IMR-90 (cell line): ENCODE measurements at regions not wholly inside any gene's neighbourhood (a gene's known extent, or its start where the extent isn't known, plus 50 kb on each side); places are given as distances from the start of the nearest gene placed in this dataset.

Source experiments
- ATAC-seq: fragments of 200-7000 bp; cut with Tn5 transposase; 2 replicates; pipeline ENCODE4 v1.9.1; 2020; ENCODE audit warnings: low read depth, mild to moderate bottlenecking, moderate library complexity
- BruUV-seq: library from RNA; stranded (reverse); fragments of 400-500 nt; replicated peaks from 2 replicates; lab custom pipeline; 2021; lab: Mats Ljungman, UMichigan
- CTCF ChIA-PET: fragments of 300-600 bp; formaldehyde crosslinking; extraction: SDS; loops from one replicate; lab custom pipeline; 2021; ENCODE audit warnings: antibody characterized with exemption; lab: Yijun Ruan, JAX
- POLR2A ChIA-PET: fragments of 300-600 bp; sonication (Branson Sonifier 250); formaldehyde crosslinking; loops from one replicate; lab custom pipeline; 2022; ENCODE audit warnings: antibody characterized with exemption; ENCODE audit not compliant: unreplicated experiment; lab: Charles Lee
- DNase-seq: peaks from one replicate; pipeline ENCODE4 v3.0.0; 2013
- H2AFZ ChIP-seq: replicated peaks from 2 replicates; pipeline ENCODE3; 2013; ENCODE audit warnings: low read length, mild to moderate bottlenecking; ENCODE audit not compliant: poor library complexity
- H2AK5ac ChIP-seq: 2 replicates; pipeline ENCODE4 v1.6.1; 2013; ENCODE audit warnings: low read depth, low read length, inconsistent platforms
- H2AK9ac ChIP-seq: replicated peaks from 2 replicates; pipeline ENCODE3; 2013; ENCODE audit warnings: mild to moderate bottlenecking, low read depth, low read length, moderate library complexity; ENCODE audit not compliant: poor library complexity
- H2BK120ac ChIP-seq: 2 replicates; pipeline ENCODE4 v1.6.1; 2013; ENCODE audit warnings: low read depth, low read length, inconsistent platforms
- H2BK15ac ChIP-seq: 3 replicates; pipeline ENCODE4 v1.6.1; 2013; ENCODE audit warnings: low read depth, low read length, inconsistent platforms
- H2BK20ac ChIP-seq: 2 replicates; pipeline ENCODE4 v1.6.1; 2013; ENCODE audit warnings: low read depth, mild to moderate bottlenecking, inconsistent platforms, low read length, moderate library complexity
- H2BK5ac ChIP-seq: 2 replicates; pipeline ENCODE4 v1.6.1; 2013; ENCODE audit warnings: mild to moderate bottlenecking, low read depth, low read length, inconsistent platforms; ENCODE audit not compliant: poor library complexity, severe bottlenecking
- H3K14ac ChIP-seq: replicated peaks from 2 replicates; pipeline ENCODE4 v1.6.1; 2013; ENCODE audit warnings: low read depth, low read length, inconsistent platforms
- H3K18ac ChIP-seq: 2 replicates; pipeline ENCODE4 v1.6.1; 2013; ENCODE audit warnings: low read depth, low read length, control low read depth
- H3K23ac ChIP-seq: 2 replicates; pipeline ENCODE4 v1.6.1; 2013; ENCODE audit warnings: low read depth, low read length, inconsistent platforms
- H3K27ac ChIP-seq: 2 replicates; pipeline ENCODE4 v1.5.1; 2013; ENCODE audit warnings: mild to moderate bottlenecking, control low read depth, low read length; ENCODE audit not compliant: insufficient read depth
- H3K27me3 ChIP-seq: 2 replicates; pipeline ENCODE4 v1.6.1; 2013; ENCODE audit warnings: low read length; ENCODE audit not compliant: control insufficient read depth, insufficient read depth
- H3K36me3 ChIP-seq: 2 replicates; pipeline ENCODE4 v1.6.1; 2013; ENCODE audit warnings: low read length, mixed read lengths; ENCODE audit not compliant: control insufficient read depth, insufficient read depth
- H3K4ac ChIP-seq: 2 replicates; pipeline ENCODE4 v1.6.1; 2013; ENCODE audit warnings: low read depth, low read length, inconsistent platforms
- H3K4me1 ChIP-seq: 2 replicates; pipeline ENCODE4 v1.6.1; 2013; ENCODE audit warnings: low read length, mixed read lengths; ENCODE audit not compliant: control insufficient read depth, insufficient read depth
- H3K4me2 ChIP-seq: 2 replicates; pipeline ENCODE4 v1.6.1; 2013; ENCODE audit warnings: low read depth, mild to moderate bottlenecking, control low read depth, low read length, moderate library complexity
- H3K4me3 ChIP-seq: 2 replicates; pipeline ENCODE4 v1.5.1; 2013; ENCODE audit warnings: low read depth, mild to moderate bottlenecking, control low read depth, low read length, moderate library complexity; ENCODE audit not compliant: insufficient read depth
- H3K56ac ChIP-seq: 2 replicates; pipeline ENCODE4 v1.6.1; 2013; ENCODE audit warnings: low read length, inconsistent platforms; ENCODE audit not compliant: insufficient read depth; ENCODE audit errors: extremely low read depth
- H3K79me1 ChIP-seq, 2 experiments: 2 replicates each; pipeline ENCODE4 v1.6.1; 2013; ENCODE audit warnings: low read length in 2 of 2, inconsistent platforms in 1 of 2, low read depth in 1 of 2
- H3K9ac ChIP-seq: 2 replicates; pipeline ENCODE4 v1.6.1; 2013; ENCODE audit warnings: low read depth, low read length, control low read depth
- H3K9me1 ChIP-seq: 2 replicates; pipeline ENCODE4 v1.6.1; 2013; ENCODE audit warnings: low read length, inconsistent platforms; ENCODE audit not compliant: insufficient read depth
- H3K9me3 ChIP-seq: 2 replicates; pipeline ENCODE4 v1.6.1; 2013; ENCODE audit warnings: low read length; ENCODE audit not compliant: control insufficient read depth, insufficient read depth
- H4K20me1 ChIP-seq: 2 replicates; pipeline ENCODE4 v1.6.1; 2013; ENCODE audit warnings: low read length, inconsistent platforms; ENCODE audit not compliant: insufficient read depth
- H4K5ac ChIP-seq: 2 replicates; pipeline ENCODE4 v1.6.1; 2013; ENCODE audit warnings: mild to moderate bottlenecking, low read depth, low read length, control low read depth
- H4K8ac ChIP-seq, 2 experiments: 2 replicates each; pipeline ENCODE4 v1.6.1; 2013; ENCODE audit warnings: low read depth in 2 of 2, low read length in 2 of 2, control low read depth in 1 of 2, inconsistent platforms in 1 of 2
- H4K91ac ChIP-seq: 2 replicates; pipeline ENCODE4 v1.6.1; 2013; ENCODE audit warnings: low read depth, low read length, inconsistent platforms; ENCODE audit not compliant: insufficient read depth
- BHLHE40 ChIP-seq: fragments of 150-350 bp; IDR thresholded peaks from 2 replicates; pipeline ENCODE4 v1.6.1; 2016; ENCODE audit warnings: mild to moderate bottlenecking, low read depth, low read length
- CHD1 ChIP-seq: IDR thresholded peaks from 2 replicates; pipeline ENCODE4 v1.6.1; 2012; ENCODE audit warnings: low read depth, low read length, improper control_type of control experiment
- MAFK ChIP-seq: IDR thresholded peaks from 2 replicates; pipeline ENCODE4 v1.6.1; 2012; ENCODE audit warnings: low read depth, low read length, improper control_type of control experiment
- USF2 ChIP-seq: fragments of 150-350 bp; IDR thresholded peaks from 2 replicates; pipeline ENCODE4 v1.6.1; 2017; ENCODE audit warnings: mild to moderate bottlenecking, antibody characterized with exemption, low read length, low read depth
- WGBS, 2 experiments: methylation state at CpG; one replicate each; pipeline versions ENCODE4 v1.1.5 to v1.1.7; 2013; ENCODE audit warnings: missing lambda C conversion rate in 2 of 2; ENCODE audit not compliant: insufficient read length in 1 of 2; ENCODE audit errors: extremely low coverage in 2 of 2; 5-methylcytosine and 5-hydroxymethylcytosine counted together
- dilution Hi-C: fragments of 300-500 bp; cut with HindIII; formaldehyde crosslinking; loops from one replicate; pipeline ENCODE4 v1.14.3; 2018; ENCODE audit warnings: low sequenced_read_pairs; ENCODE audit not compliant: unreplicated experiment
- in situ Hi-C: fragments of 300-500 bp; cut with MboI; formaldehyde crosslinking; loops from 3 replicates; pipeline ENCODE4 v1.14.3; 2019; ENCODE audit warnings: low sequenced_read_pairs, inconsistent platforms, mixed read lengths
- intact Hi-C: fragments of 100-400 bp; cut with micrococcal nuclease; formaldehyde crosslinking; loops from 2 replicates; pipeline ENCODE4 v1.10.0; 2022

GRCh38 chr18:51563396-51563795 is 365.9 kb upstream of the MEX3C start:
- no peak overlapping the region for H3K9ac ChIP-seq
- H2BK15ac ChIP-seq: no peak overlapping the region
- H3K4me1 ChIP-seq: no peaks in the 10 kb centered on the region
- no peak overlapping the region for H3K4ac ChIP-seq
- no peak overlapping the region for H3K23ac ChIP-seq
- dilution Hi-C loops: no loop called here
- 0% methylated on average over 1 of the region's 6 CpGs; no CpG with 5 or more reads in 1 of the 2 experiments for WGBS, 2 experiments
- H3K79me1 ChIP-seq: no peaks in the 10 kb centered on the region
- H3K4me3 ChIP-seq: no peak overlapping the region
- no peak overlapping the region for H3K4me2 ChIP-seq
- no peak overlapping the region for H2BK20ac ChIP-seq
- H2BK120ac ChIP-seq: no peak overlapping the region
- ATAC-seq (no peak), DNase-seq (no peak)
- TF ChIP-seq MAFK: no peak
- TF ChIP-seq USF2: no peak
- TF ChIP-seq BHLHE40: no peak
- TF ChIP-seq CHD1: no peak
- no peak overlapping the region for H3K56ac ChIP-seq
- no peak overlapping the region for H2AFZ ChIP-seq
- no peak overlapping the region for H3K27ac ChIP-seq
- no peak overlapping the region for H4K8ac ChIP-seq
- H3K18ac ChIP-seq: no peak overlapping the region
- H2AK5ac ChIP-seq: no peak overlapping the region
- no peaks in the 10 kb centered on the region for H4K20me1 ChIP-seq
- H3K36me3 ChIP-seq: no peaks in the 10 kb centered on the region
- no peak overlapping the region for H4K91ac ChIP-seq
- H2BK5ac ChIP-seq: no peak overlapping the region
- no peak overlapping the region for H3K14ac ChIP-seq
- no TSS peak for BruUV-seq
- intact Hi-C loops: no loop called here
- H2AK9ac ChIP-seq: no peak overlapping the region
- no peaks in the 10 kb centered on the region for H3K27me3 ChIP-seq
- in situ Hi-C loops: no loop called here
- ChIA-PET POLR2A (no interaction called here), CTCF (no interaction called here)
- H4K5ac ChIP-seq: no peak overlapping the region
- H3K9me3 ChIP-seq: peaks cover 23% of the 10 kb centered on the region
- no peaks in the 10 kb centered on the region for H3K9me1 ChIP-seq
